ENCODE measurements at regions not wholly inside any gene's neighbourhood (a gene's known extent, or its start where the extent isn't known, plus 50 kb on each side); places are given as distances from the start of the nearest gene placed in this dataset.

- Histone ChIP-seq H3K14ac (ENCODE audit: insufficient read length) (no peak overlapping the region), H3K4me3 (ENCODE audit: extremely low read depth in 1 of 4, insufficient read depth in 2 of 4, low read depth in 3 of 4, low read length in 4 of 4) (no peak overlapping the region), H4K20me1 (replicated peaks in 1 of 2; ENCODE audit: control insufficient read depth in 1 of 2, insufficient read depth in 2 of 2, low read length in 2 of 2) (no peaks in the 10 kb centered on the region), H2BK12ac (ENCODE audit: low read depth, low read length) (no peak overlapping the region), H4K91ac (replicated peaks; ENCODE audit: insufficient read length, low read length) (no peak overlapping the region), H3K23ac (ENCODE audit: insufficient read length) (no peak overlapping the region), H3K4me2 (ENCODE audit: insufficient read depth in 1 of 2, low read depth in 2 of 2, low read length in 2 of 2) (no peak overlapping the region), H3K4me1 (replicated peaks in 1 of 4; ENCODE audit: control insufficient read depth in 3 of 4, insufficient read depth in 4 of 4, low read length in 3 of 4) (no peaks in the 10 kb centered on the region), H3K27me3 (replicated peaks in 1 of 4; ENCODE audit: control insufficient read depth in 3 of 4, extremely low read depth in 1 of 4, insufficient read depth in 3 of 4, low read length in 3 of 4) (no peaks in the 10 kb centered on the region), H3K56ac (replicated peaks; ENCODE audit: insufficient read length, low read depth, low read length) (no peak overlapping the region), H2AFZ (ENCODE audit: low read length) (no peak overlapping the region), H4K8ac (ENCODE audit: extremely low read depth, insufficient read depth, low read length) (no peak overlapping the region), H3K9me3 (ENCODE audit: insufficient read depth in 2 of 2, low read depth in 1 of 2, low read length in 1 of 2) (no peaks in the 10 kb centered on the region), H2BK5ac (ENCODE audit: low read depth, low read length) (no peak overlapping the region), H2BK120ac (replicated peaks; ENCODE audit: low read depth, low read length) (no peak overlapping the region), H3K9ac (replicated peaks in 1 of 4; ENCODE audit: extremely low read depth in 1 of 4, low read depth in 3 of 4, low read length in 3 of 4) (no peak overlapping the region), H3K36me3 (ENCODE audit: control insufficient read depth in 2 of 4, insufficient read depth in 4 of 4, low read length in 3 of 4) (no peaks in the 10 kb centered on the region), H3K27ac (ENCODE audit: low read depth, low read length) (no peak overlapping the region), H2BK20ac (ENCODE audit: low read length) (no peak overlapping the region), H3K79me1 (ENCODE audit: low read depth, low read length) (no peaks in the 10 kb centered on the region), H3K4ac (replicated peaks; ENCODE audit: insufficient read length, low read depth, low read length) (no peak overlapping the region), H3K23me2 (ENCODE audit: low read depth, low read length) (no peaks in the 10 kb centered on the region), H3K18ac (ENCODE audit: extremely low read depth, low read length) (no peak overlapping the region), H3K79me2 (ENCODE audit: control insufficient read depth in 1 of 2, insufficient read depth in 2 of 2, low read length in 2 of 2) (no peaks in the 10 kb centered on the region), H2BK15ac (ENCODE audit: low read length) (no peak overlapping the region), H2AK5ac (ENCODE audit: low read depth, low read length) (no peak overlapping the region), H4K5ac (ENCODE audit: insufficient read length, low read depth, low read length) (no peak overlapping the region)
- DNase-seq (ENCODE audit: low read depth in 1 of 2, low spot score in 2 of 2) (no peak), FAIRE-seq (no peak)
- ChIA-PET POLR2A (ENCODE audit: partially characterized antibody) (no interaction called here), CTCF (ENCODE audit: partially characterized antibody) (no interaction called here)
- WGBS, 2 experiments (ENCODE audit: extremely low coverage in 1 of 2, insufficient coverage in 1 of 2, insufficient read length in 1 of 2, insufficient replicate concordance in 2 of 2, low coverage in 1 of 2, low lambda C conversion rate in 2 of 2, missing lambda C conversion rate in 1 of 2) = 84% methylated on average over 2 of the region's 2 CpGs; no CpG with 5 or more reads in 1 of the 2 experiments
- TF ChIP-seq ATF2 (IDR thresholded peaks at IDR 0.05; ENCODE audit: low read length) (no peak), BRCA1 (IDR thresholded peaks at IDR 0.05; ENCODE audit: low read depth, low read length) (no peak), HDAC6 (IDR thresholded peaks at IDR 0.05; ENCODE audit: low read depth, low read length) (no peak), SP2 (IDR thresholded peaks at IDR 0.05; ENCODE audit: low read length) (no peak), TEAD4 (IDR thresholded peaks at IDR 0.05; ENCODE audit: low read depth, low read length) (no peak), JUND (IDR thresholded peaks at IDR 0.05; ENCODE audit: low read length) (no peak), CBX5 (IDR thresholded peaks at IDR 0.05; ENCODE audit: low read depth, low read length) (no peak), SIRT6 (IDR thresholded peaks at IDR 0.05; ENCODE audit: low read length) (no peak)
Observed at GRCh38 chrX:144297221-144297620, 413.4 kb downstream of the UBE2NL start.

Data from H1 (cell line).